ENCODE measurements at regions not wholly inside any gene's neighbourhood (a gene's known extent, or its start where the extent isn't known, plus 50 kb on each side); places are given as distances from the start of the nearest gene placed in this dataset.
"Not testable (repeated sequence)": the region's sequence is repeated elsewhere in the genome, so short reads cannot be mapped to it uniquely, and the experiment has no call there.

DNA sequence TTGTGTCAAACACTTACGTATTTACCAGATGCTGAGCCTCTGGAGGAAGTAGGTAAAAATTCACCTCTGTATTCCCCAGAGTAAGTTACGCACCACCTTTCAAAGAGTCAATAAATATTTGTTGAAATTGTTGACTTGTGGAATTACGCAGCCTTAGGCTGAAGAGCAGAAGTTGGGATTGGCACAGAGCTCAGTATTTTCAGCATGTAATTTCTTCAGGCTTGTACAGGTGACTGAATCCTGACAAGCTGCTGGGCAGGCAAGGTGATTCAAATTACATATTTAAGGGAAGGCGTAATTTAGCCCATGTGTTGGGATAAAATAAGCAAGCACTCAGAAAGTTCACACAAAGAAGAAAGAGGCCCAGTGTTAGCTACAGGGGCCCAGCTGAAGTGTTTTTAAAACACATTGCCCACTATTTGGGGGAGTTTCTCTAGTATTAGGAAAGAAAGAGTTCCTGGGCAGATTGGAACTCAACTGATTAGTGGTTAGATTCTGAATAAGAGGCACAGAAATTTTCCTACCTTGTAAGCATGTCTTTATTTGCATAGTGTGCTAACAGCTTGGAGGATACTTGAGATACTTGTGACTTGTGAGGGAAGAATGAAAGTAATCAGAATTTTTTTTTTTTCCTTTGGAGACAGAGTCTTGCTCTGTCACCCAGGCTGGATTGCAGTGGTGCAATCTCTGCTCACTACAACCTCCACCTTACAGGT lies 165.3 kb upstream of the FBXL7 start:
- no peak for DNase-seq

DNA sequence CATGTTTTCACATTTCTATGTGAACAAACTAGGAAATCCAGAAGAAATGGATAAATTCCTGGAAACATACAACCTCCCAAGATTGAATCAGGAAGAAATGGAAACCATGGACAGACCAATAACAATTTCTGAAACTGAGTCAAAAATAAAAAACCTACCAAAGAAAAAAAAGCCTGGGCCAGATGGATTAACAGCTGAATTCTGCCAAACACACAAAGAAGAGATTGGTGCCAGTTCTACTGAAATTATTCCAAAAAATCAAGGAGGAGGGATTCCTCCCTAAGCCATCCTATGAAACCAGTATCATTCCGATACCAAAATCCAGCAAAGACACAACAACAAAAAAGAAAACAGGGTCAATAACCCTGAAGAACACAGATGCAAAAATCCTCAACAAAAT lies 166.9 kb upstream of the FBXL7 start:
- DNase-seq: no peak

DNA sequence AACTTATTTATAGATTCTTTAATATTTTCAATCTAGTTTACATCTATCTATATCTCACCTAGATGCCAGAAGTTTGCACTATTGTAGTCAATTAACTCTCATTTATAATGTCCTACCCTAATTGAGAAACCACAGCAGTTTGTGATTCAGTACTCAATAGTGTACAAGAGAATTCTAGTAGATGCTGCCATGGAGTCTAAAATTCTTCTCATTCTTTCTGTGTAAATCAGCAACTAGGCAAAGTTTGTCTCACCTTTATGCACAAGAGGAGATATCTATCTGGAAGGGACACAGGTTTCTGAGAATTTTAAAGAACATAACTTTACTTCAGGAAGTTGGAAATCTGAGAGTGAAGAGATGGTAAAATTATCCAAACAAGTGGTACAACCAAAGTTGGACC lies 173.0 kb upstream of the FBXL7 start:
- no peak for DNase-seq

DNA sequence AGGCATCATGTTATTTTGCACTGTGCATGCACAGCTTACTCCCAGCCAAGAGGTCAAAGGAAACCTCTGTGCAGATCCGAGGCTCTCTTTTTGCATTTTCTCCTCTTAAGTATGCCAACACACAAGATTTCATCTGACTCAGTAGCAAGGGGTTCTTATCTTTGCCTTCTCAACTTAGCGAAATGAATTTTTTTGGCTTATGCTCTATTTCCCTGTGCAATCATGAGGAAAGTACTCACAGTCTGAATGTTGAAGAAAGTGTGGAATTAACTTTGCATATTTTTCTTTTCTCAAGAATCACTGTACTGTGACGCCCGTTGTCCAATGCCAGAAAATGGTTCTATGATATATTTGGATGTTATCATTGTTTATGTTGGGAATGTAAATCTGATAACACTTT lies 173.5 kb upstream of the FBXL7 start:
- DNase-seq: no peak

DNA sequence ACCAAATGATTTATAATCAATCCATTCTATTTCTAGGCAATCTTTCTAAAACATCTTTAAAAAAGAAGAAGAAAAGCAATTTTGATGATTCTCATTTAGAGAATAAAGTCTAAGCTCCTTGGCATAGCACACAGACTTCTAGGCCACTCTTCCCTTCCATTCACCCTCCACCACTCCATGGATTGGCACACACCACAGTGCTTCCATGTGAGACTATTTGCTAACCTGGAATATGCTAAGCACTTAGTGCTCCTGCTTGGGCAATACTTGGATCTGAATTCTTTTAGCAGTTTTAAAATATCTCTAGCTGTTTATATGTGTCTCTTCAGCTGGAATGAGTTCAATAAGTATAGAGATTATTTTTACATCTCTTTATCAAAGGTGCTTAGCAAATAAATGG lies 177.6 kb upstream of the FBXL7 start:
- DNase-seq: no peak

DNA sequence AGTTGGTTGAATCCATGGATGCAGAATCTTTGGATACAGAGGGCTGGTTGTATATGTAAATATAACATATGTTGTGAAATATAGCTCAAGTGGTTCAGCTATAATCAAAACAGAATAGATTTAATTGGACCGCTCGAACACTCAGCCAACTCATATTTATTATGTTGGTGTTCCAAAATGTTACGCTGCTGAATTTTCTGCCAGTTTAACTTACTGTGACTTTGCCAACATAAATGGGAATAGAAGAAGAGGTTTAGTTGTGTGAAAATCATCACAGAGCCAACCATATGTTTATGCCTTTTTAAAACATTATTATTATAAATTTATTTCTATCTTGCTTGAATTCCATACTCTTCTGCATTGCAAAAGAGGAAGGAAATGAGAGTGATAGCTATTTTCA lies 178.2 kb upstream of the FBXL7 start:
- DNase-seq: no peak

DNA sequence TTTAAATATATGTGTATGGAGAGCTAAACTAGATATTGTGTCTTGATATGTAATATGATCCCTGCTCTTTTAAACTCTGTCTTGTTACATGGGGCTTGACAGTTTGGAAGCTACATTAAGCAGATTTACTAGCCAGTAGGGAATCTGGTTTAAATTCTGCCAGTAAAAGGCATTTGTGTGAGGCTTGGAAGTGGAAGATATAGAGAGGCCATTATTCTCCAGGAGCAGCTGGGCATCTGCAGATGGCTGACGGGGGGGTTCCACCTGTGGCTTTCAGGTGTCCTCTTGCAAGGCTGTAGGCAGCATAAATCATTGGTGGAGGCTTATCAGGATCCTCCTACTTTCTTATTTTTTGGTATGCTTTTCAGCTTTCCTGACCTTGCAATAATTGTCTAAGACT lies 179.1 kb upstream of the FBXL7 start:
- DNase-seq: no peak

DNA sequence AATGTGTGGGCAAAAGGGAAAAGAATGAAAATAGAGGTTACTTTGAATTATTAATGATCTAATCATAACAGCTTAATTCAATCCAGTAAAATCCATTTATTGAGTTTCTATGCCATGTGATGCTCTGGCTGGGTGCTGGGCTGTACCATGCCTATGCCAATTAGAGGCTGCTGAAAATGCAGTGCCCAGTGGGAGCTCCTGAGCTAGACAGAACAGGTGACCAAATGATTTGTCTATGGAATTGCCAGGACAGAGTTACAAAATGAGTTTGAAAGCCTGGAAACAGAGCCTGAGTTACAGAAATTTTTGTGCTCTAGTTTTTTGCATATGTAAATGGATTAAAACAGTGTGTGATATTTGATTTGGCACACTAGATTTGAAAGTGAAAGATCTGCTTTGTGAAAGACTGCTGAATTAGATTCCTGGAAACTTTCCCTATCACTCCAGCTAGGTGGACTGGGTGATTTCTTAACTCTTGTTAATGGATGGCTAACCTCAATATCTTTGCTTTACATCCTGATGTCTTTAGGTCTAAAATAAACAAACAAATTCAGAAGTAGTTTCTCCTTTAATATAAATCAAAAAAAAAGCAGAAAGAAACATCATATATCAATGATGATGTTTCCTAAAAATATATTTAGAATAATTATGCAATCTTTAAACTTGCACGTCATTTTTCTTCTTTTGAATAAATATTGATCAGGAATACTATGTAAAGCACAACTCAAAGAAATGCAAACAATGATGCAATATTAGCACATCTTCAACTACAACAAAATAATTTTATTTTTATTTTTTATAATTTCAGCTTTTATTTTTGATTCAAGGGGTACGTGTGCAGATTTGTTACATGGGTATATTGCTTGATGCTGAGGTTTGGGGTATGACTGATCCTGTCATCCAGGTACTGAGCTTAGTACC lies 194.8 kb upstream of the FBXL7 start:
- no peak for DNase-seq

DNA sequence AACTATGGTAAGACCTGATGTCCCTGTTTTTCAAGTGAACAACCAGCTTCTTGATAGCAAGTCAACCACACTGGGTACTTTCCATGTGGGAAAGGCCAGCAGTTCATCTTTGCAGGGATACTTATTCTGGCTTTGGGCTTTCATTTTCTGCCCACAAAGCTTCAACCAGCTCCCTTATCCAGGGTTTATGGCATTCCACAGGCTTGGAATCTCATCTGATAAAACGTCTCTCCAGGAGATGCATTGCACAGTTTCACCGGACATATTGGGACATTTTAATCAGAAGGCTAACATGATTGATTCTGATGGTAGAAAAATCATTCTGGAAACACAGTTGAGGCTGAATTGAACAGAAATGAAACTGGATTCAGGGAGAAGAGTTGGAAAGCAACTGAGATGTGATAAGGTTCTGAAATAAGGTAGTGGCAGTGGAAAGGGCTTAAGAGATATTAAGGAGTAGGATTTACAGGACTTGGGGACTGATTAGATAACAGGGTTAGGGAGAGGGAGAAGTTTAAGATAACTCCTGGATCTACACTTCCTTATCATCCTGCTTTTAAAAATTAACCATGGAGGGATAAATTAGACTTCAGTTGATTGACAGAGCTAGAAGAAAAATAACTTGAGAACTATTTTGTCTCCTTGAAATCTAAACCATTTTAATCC lies 195.8 kb upstream of the FBXL7 start:
- DNase-seq: no peak

DNA sequence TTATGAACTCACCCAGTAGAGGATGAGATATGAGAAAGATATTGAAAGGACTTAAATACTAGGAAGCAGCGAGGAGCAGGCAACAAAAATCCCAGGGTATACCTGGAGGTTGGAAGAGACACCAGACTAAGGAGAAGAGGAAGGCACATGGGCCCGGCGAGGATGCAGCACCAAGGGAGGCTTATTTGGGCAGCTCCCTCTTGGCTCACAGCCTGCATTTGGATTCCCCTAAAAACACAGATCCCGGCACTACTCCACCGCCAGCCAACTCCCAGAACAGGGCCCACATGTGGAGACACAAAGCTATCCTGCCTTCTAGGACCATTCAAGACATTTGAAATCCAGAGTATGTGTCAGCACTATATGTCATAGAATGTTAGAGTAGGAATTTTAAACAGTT lies 199.8 kb upstream of the FBXL7 start:
- DNase-seq: no peak

DNA sequence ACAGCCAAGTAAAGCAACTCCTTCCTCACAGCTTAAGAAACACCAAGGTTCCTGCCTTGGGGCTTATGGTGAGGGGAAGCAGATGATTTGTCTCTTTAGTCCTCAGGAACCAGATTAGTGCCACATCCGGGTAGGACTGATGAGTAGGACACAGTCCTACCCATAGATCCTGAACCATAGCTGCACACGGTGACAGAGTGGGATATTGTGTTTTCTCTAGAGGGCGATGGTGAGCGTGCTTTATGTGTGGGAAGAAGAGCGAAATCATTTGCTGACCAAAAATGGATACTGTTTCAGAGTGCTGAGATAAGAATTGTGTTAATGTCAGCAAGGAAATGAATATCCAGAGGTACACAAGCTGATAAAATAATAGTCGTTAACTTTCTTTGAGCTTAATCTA lies 209.0 kb upstream of the FBXL7 start:
- no peak for DNase-seq

DNA sequence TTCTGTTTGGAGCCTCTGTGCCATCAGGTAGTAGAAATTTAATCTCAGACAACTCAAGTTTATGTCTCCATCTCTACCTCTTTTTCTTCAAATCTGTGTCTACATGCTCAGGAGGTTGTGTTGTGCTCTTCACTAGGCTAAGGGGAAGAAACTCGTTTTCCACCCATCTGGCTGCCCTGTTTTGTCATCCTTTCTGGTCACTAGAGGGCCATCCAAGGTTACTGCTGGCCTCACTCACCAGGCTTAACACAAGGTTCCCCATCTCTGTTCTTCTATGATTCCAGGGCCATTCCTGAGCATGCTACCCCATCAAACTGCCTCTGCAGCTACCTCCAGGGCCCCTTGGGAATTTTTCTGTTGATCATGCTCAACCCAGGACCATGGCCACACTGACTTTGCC lies 213.3 kb upstream of the FBXL7 start:
- DNase-seq: no peak

DNA sequence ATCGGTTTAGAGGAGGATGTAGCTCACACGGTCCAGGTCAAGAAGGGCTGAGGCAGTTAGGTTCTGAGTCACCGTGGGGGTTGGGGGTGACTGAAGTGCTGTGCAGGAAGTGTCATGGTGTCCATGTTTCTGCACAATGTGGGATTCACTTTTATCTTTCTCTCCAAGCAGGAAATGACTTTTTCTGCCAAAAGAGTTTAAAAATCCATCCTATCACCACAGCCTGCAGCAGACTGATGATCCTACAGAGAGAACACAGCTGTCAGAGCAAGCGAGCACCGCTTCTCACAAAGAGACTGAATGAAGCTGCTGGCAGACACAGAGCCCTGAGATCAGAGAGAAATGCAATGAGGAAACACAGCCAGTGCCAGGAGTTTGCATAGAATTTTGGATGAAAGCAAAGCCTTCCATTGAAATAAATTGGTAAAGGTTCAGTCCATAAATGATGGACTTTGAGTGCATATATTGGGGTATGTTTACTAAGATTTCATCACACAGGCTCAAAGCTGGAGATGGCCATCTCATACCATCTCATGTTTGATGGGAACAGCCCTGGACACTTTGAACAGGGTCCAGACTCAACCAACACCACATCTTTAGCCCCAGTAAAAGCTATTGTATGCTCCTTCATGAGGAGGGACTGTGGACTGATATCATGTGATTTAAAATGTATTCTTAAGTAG lies 213.9 kb upstream of the FBXL7 start:
- peak; percentile 84 for DNase-seq

DNA sequence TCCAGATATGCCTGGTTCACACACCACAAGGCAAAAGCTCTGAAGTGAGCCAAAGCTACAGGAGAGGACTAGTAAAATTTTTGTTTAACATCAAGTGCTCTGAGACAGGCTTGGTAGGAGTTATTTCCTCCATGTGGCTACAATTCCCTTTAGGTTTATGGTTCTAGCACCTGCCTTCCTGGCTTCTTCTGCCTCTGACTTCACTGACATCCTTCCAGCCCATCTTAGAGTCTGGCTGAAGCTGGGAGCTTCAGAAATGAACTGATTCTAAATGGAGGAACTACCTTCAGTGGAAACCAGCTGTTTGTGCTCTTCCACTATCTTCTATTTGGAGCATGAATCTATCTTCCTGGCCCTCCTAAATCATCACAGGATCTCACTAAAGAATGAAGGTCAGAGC lies 215.3 kb upstream of the FBXL7 start:
- DNase-seq: no peak

DNA sequence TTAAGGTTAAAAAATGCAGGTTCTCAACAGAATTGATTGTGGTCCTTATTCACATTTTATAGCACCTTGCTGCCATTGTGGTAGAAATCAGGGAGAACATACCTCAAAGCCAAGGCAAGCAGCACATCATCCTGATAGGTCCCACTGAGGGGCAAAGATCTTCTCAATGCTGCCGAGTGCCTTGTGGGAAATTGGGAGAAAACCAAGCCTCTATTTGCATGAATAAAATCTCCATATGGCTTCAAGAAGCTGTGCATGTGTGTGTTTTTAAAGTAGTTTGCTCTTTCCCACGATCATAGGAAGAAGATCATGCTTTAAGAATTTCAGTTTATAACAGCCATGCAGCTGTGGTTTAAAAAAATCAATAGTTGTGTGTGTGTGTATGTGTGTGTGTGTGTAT lies 216.9 kb upstream of the FBXL7 start:
- peak; percentile 48 for DNase-seq

DNA sequence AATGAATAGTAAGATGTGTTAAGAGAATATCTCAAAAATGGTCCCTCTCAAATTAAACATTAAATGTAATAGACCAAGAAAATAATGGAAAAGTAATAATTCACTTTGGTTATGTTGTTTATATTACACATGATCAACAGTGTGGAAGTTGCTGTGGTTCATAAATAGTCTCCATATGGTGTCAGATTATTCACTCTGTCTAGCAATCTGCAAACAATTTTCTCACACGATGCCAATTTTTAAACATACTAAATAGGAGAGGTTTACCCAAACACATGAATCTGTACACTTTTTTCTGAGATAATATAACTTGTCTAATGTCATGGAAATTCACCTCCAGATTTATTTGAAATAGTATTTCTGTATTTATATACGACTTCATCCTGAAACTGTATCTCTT lies 217.4 kb upstream of the FBXL7 start:
- DNase-seq: no peak

DNA sequence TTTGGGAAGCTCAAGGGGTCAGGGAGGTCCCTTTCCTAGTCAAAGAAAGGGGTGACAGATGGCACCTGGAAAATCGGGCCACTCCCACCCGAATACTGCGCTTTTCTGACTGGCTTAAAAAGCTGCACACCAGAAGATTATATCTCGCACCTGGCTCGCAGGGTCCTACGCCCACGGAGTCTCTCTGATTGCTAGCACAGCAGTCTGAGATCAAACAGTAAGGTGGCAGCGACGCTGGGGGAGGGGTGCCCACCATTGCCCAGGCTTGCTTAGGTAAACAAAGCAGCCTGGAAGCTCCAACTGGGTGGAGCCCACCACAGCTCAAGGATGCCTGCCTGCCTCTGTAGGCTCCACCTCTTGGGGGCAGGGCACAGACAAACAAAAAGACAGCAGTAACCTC lies 228.4 kb upstream of the FBXL7 start:
- not testable (repeated sequence) for DNase-seq

DNA sequence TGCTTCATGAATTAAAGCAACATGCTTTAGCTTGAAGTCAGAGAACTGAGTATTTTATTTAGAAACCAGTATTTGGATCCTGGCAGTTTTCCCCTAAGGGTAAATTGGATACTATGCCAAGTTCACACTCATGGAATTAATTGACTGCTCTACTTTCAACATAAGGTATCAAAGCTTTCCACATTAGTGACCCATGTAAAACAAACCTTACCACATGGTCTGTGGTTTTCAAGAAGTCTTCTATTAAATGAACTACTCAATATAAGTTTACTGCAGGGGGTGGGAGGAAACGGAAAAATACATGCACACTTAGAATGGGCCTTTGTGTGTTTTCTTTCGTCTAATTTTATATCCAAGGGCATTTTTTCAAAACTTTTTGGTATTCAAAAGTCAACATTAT lies 232.0 kb upstream of the FBXL7 start:
- peak; percentile 50 for DNase-seq

DNA sequence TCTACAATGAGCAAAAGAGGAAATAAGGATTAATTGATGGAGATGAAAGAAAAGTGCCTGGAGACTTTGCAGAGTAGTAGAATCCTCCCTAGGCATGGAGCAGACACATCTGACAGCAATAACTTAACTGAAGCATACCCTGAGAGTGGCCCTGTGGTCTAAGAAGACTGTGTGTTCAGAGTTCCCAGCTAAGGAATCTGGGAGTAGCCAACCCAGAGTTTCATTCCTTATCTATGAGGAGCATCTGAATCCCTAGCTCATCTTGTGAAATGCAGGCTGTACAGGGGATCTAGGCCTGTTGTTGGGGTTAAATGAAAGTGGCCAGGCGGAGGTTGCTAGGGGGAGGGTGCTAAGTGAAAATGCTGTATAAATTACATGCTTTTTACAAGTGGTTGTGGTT lies 233.1 kb upstream of the FBXL7 start:
- no peak for DNase-seq

DNA sequence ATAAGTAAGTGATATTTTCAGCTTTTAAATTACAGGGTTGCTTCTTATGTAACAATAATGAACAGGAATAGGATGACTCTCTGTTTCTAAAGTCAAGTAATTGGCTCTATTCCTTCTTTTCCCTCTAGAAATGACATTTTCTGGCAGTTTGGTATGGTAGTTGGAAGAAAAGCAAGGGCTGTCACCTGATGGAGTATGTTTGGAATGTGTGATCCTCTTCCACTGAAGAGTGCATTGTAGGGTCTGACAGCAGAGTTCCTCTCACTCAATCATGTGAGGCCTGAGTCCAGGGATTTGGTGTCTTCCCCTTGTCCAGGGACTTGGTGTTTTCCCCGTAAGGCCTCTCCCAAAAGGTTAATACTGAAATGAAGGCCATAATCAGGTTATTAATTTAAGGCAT lies 233.8 kb upstream of the FBXL7 start:
- DNase-seq: no peak

DNA sequence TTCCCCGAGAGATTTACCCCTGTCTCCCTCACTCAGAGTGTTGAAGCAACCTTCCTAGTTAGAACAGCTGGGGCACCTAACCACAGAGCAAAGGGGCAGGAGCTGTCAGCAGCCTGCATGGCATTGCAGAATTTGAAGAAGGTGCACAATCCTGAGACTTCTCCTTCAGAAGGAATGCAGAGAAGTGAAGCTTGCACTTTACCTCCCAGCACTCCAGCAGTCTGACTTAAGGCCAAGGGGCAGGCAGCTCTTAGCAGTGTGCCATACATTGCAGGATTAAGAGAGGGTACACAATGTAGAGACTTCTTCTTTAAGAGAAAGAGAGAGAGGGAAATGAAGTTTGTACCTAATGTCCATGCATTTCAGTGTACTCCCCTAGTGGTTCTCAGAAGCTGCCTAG lies 236.0 kb upstream of the FBXL7 start:
- DNase-seq: no peak

DNA sequence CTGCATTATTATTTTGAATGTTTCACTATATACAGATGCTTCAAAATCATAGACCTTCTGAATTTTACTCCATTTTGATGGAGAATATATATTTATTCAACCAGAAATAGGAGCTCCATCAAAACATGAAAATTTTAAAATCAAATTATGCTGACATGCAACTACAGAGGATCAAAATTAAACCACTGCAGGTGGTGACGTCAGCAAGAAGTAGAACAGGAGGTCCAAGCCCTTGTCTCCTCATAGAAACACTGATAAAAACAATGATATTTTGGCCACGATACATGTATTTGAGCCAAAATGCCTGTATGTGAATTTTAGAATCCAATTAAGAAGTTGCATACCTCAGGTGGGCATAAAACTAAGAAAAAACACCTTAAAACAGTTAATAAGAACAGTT lies 236.6 kb upstream of the FBXL7 start:
- DNase-seq: no peak

All from fibroblast of skin of back (primary cell).